ENCODE measurements at regions not wholly inside any gene's neighbourhood (a gene's known extent, or its start where the extent isn't known, plus 50 kb on each side); places are given as distances from the start of the nearest gene placed in this dataset.

DNA sequence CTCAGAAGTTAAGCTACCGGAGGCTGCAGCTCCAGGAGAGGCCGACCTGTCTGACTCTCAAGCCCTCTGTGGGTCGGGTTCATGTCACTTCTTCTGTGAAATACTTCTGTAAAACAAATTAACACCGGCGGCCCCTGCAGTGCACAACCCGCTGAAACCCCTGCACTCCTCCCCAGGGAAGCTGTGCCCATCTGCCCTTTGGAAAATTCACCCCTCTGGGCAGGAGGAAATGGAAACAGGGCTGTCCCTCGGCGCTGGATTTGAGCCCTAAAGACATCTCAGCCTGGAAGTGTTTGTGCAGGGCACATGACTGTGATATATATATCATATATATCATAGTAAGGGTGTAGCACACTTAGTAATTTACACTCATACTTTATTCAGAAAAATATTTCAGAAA, 415.3 kb downstream of the IRS2 start:
- H3K9me3 Mint-ChIP-seq = peaks cover 0 to 3% (median 0%) of the 10 kb centered on the region in 7 donors
- peaks cover 0 to 2% of the 10 kb centered on the region in 2 donors for H3K27me3 ChIP-seq (ENCODE audit: control insufficient read depth in 2 of 2, insufficient read depth in 2 of 2, low read length in 2 of 2)
- no peak overlapping the region for H3K27ac ChIP-seq (ENCODE audit: low read depth in 1 of 2, low read length in 2 of 2)
- no peak overlapping the region for H3K27ac Mint-ChIP-seq
- no peak for DNase-seq
- H4K20me1 ChIP-seq (ENCODE audit: insufficient read depth, low read length) = no peaks in the 10 kb centered on the region
- H3K4me1 ChIP-seq (ENCODE audit: control insufficient read depth in 1 of 2, insufficient read depth in 2 of 2, low read length in 2 of 2) = no peaks in the 10 kb centered on the region
- intact Hi-C loops (cut with micrococcal nuclease) = no loop called here
- no peaks in the 10 kb centered on the region for H3K36me3 Mint-ChIP-seq
- no peaks in the 10 kb centered on the region for H3K79me2 ChIP-seq (ENCODE audit: insufficient read depth, low read length)
- no peak overlapping the region for H3K9ac ChIP-seq (ENCODE audit: insufficient read depth, low read length, poor library complexity, severe bottlenecking)
- 100% methylated on average over 1 of the region's 8 CpGs for WGBS (ENCODE audit: insufficient coverage)
- H3K4me3 ChIP-seq (replicated peaks in 1 of 3; ENCODE audit: low read depth in 2 of 3, low read length in 3 of 3) = no peak overlapping the region
- peaks cover 1% of the 10 kb centered on the region for H3K4me1 Mint-ChIP-seq
- H2AFZ ChIP-seq (ENCODE audit: insufficient read depth, low read depth, low read length, poor library complexity, severe bottlenecking) = no peak overlapping the region
- H3K4me2 ChIP-seq (replicated peaks; ENCODE audit: extremely low read depth, low read length, poor library complexity, severe bottlenecking) = no peak overlapping the region
- H3K36me3 ChIP-seq (replicated peaks in 1 of 2; ENCODE audit: control insufficient read depth in 1 of 2, insufficient read depth in 2 of 2, low read length in 2 of 2) = no peaks in the 10 kb centered on the region
- H3K9me3 ChIP-seq (replicated peaks in 1 of 2; ENCODE audit: control insufficient read depth in 1 of 2, insufficient read depth in 1 of 2, low read length in 2 of 2) = peaks cover 0 to 2% of the 10 kb centered on the region in 2 donors
- TF ChIP-seq, protein P1, sequence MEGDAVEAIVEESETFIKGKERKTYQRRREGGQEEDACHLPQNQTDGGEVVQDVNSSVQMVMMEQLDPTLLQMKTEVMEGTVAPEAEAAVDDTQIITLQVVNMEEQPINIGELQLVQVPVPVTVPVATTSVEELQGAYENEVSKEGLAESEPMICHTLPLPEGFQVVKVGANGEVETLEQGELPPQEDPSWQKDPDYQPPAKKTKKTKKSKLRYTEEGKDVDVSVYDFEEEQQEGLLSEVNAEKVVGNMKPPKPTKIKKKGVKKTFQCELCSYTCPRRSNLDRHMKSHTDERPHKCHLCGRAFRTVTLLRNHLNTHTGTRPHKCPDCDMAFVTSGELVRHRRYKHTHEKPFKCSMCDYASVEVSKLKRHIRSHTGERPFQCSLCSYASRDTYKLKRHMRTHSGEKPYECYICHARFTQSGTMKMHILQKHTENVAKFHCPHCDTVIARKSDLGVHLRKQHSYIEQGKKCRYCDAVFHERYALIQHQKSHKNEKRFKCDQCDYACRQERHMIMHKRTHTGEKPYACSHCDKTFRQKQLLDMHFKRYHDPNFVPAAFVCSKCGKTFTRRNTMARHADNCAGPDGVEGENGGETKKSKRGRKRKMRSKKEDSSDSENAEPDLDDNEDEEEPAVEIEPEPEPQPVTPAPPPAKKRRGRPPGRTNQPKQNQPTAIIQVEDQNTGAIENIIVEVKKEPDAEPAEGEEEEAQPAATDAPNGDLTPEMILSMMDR (IDR thresholded peaks at IDR 0.05) = no peak
- peaks cover 2 to 10% (median 4%) of the 10 kb centered on the region in 3 donors for H3K27me3 Mint-ChIP-seq (ENCODE audit: low read depth in 3 of 3)
- H3K4me3 Mint-ChIP-seq = no peak overlapping the region

DNA sequence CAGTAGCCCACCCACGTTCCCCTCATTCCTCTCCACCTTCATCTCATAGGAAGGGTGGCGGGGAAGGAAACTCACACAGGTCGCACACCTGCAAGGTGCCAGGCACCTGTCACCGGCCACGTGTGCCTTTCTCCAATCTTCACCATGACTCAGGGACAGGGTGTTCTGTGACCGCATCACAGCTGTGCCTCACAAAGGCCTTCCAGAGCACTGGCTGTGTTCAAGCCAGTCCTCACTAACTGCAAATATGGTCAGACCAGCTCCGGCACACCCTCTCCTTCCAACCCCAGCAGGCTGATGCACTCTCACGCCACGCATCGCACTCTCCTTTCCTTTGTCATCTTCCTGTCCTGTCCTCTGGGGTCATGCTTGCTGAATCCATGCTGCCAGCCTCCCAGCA, 415.9 kb downstream of the IRS2 start:
- H3K36me3 ChIP-seq (replicated peaks in 1 of 2; ENCODE audit: control insufficient read depth in 1 of 2, insufficient read depth in 2 of 2, low read length in 2 of 2) = no peaks in the 10 kb centered on the region

More for the DNA sequence above, 415.9 kb downstream of the IRS2 start:
- Histone ChIP-seq H3K9me3 (replicated peaks in 1 of 2; ENCODE audit: control insufficient read depth in 1 of 2, insufficient read depth in 1 of 2, low read length in 2 of 2) (peaks cover 3 to 4% of the 10 kb centered on the region in 2 donors), H3K4me3 (replicated peaks in 1 of 3; ENCODE audit: low read depth in 2 of 3, low read length in 3 of 3) (no peak overlapping the region), H3K9ac (ENCODE audit: insufficient read depth, low read length, poor library complexity, severe bottlenecking) (no peak overlapping the region), H2AFZ (ENCODE audit: insufficient read depth, low read depth, low read length, poor library complexity, severe bottlenecking) (no peak overlapping the region), H3K27ac (ENCODE audit: low read depth in 1 of 2, low read length in 2 of 2) (no peak overlapping the region), H3K27me3 (ENCODE audit: control insufficient read depth in 2 of 2, insufficient read depth in 2 of 2, low read length in 2 of 2) (peaks cover 0 to 2% of the 10 kb centered on the region in 2 donors), H3K4me1 (ENCODE audit: control insufficient read depth in 1 of 2, insufficient read depth in 2 of 2, low read length in 2 of 2) (no peaks in the 10 kb centered on the region), H3K4me2 (replicated peaks; ENCODE audit: extremely low read depth, low read length, poor library complexity, severe bottlenecking) (no peak overlapping the region), H4K20me1 (ENCODE audit: insufficient read depth, low read length) (no peaks in the 10 kb centered on the region), H3K79me2 (ENCODE audit: insufficient read depth, low read length) (no peaks in the 10 kb centered on the region)
- TF ChIP-seq, protein P1 (IDR thresholded peaks at IDR 0.05) = no peak
- Mint-ChIP-seq H3K9me3 (peaks cover 0 to 7% (median 5%) of the 10 kb centered on the region in 7 donors), H3K27ac (peak overlapping the region in 3 of 7 donors; percentile 11 to 52 (median 17)), H3K36me3 (no peaks in the 10 kb centered on the region), H3K4me3 (no peak overlapping the region), H3K27me3 (ENCODE audit: low read depth in 3 of 3) (peaks cover 2 to 10% (median 4%) of the 10 kb centered on the region in 3 donors), H3K4me1 (peaks cover 1% of the 10 kb centered on the region)
- no peak for DNase-seq
- intact Hi-C loops (cut with micrococcal nuclease) = no loop called here
- 96% methylated on average over 9 of the region's 10 CpGs for whole genome bisulfite sequencing (ENCODE audit: insufficient coverage)

Data from CD14-positive monocyte (primary cell).